ENCODE measurements at regions not wholly inside any gene's neighbourhood (a gene's known extent, or its start where the extent isn't known, plus 50 kb on each side); places are given as distances from the start of the nearest gene placed in this dataset.

DNA sequence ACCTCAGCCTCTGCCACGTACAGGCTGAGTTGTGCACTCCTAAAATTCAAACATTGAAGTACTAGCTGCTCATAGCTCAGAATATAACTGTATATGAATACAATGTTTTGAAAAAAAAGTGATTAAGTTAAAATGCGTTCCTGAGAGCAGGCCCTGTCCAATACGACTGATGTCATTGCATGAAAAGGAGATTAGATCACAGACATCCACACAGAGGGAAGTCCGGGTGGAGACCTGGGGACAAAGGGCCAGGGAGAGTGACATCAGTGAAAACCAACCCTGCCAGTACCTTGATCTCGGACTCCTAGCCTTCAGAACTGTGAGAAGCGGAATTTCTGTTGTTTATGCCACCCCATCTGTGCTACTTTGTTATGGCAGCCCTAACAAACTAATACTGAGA, 311.4 kb upstream of the NR2F2 start:
- TF ChIP-seq, protein P1, sequence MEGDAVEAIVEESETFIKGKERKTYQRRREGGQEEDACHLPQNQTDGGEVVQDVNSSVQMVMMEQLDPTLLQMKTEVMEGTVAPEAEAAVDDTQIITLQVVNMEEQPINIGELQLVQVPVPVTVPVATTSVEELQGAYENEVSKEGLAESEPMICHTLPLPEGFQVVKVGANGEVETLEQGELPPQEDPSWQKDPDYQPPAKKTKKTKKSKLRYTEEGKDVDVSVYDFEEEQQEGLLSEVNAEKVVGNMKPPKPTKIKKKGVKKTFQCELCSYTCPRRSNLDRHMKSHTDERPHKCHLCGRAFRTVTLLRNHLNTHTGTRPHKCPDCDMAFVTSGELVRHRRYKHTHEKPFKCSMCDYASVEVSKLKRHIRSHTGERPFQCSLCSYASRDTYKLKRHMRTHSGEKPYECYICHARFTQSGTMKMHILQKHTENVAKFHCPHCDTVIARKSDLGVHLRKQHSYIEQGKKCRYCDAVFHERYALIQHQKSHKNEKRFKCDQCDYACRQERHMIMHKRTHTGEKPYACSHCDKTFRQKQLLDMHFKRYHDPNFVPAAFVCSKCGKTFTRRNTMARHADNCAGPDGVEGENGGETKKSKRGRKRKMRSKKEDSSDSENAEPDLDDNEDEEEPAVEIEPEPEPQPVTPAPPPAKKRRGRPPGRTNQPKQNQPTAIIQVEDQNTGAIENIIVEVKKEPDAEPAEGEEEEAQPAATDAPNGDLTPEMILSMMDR (IDR thresholded peaks at IDR 0.05; ENCODE audit: low read depth, low read length, poor library complexity, severe bottlenecking), result no peak
- TF ChIP-seq EZH2phosphoT487 (IDR thresholded peaks at IDR 0.05; ENCODE audit: borderline replicate concordance, low read length), result no peak

Data from DOHH2 (cell line).